Astrocyte (in vitro differentiated cells and primary cell): ENCODE measurements at regions not wholly inside any gene's neighbourhood (a gene's known extent, or its start where the extent isn't known, plus 50 kb on each side); places are given as distances from the start of the nearest gene placed in this dataset.

ENCODE experiments used
- EZH2 ChIP-seq: IDR thresholded peaks from 2 replicates; pipeline ENCODE4 v1.6.1; 2012; ENCODE audit warnings: mild to moderate bottlenecking, low read length, inconsistent platforms; ENCODE audit not compliant: insufficient read depth
- TF ChIP-seq, protein P1 (sequence below): IDR thresholded peaks from 2 replicates; pipeline ENCODE4 v1.5.1; 2011; ENCODE audit warnings: low read depth, mild to moderate bottlenecking, inconsistent platforms, low read length, moderate library complexity; ENCODE audit not compliant: insufficient read depth

DNA sequence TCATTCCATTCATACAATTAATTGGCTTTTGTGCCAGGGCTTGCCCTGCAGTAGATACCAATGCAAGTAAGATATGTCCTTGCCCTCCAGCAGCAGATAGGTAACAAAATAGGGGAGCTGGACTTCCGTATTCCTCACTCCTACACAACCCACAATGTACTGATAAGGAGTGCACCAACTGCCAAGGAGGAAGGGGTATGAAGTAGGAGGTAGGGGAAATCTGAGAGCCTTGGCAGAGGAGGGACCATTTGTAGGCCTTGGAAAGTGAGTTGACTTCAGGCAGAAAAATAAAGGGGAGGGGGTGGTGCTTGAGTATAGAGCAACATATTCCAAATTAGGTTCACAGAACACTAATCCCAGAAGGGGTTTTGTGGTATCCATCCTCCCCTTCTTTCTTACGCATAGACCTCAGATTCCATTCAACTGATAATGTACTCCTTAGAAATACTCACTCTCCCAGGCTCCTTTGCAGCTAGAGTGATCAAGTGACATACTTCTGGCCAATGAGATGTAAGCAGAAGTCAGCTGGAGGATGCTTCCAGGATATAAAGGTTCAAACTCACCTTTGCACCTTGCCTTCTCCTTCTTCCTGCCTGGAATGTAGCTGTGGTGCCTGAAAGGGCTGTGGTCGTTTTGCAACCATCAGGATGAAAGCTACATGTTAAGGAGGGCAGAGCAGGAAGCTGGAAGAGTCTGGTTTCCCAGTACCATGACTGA, 127.1 kb upstream of the SMAD3 start:
- TF ChIP-seq, protein P1, sequence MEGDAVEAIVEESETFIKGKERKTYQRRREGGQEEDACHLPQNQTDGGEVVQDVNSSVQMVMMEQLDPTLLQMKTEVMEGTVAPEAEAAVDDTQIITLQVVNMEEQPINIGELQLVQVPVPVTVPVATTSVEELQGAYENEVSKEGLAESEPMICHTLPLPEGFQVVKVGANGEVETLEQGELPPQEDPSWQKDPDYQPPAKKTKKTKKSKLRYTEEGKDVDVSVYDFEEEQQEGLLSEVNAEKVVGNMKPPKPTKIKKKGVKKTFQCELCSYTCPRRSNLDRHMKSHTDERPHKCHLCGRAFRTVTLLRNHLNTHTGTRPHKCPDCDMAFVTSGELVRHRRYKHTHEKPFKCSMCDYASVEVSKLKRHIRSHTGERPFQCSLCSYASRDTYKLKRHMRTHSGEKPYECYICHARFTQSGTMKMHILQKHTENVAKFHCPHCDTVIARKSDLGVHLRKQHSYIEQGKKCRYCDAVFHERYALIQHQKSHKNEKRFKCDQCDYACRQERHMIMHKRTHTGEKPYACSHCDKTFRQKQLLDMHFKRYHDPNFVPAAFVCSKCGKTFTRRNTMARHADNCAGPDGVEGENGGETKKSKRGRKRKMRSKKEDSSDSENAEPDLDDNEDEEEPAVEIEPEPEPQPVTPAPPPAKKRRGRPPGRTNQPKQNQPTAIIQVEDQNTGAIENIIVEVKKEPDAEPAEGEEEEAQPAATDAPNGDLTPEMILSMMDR = no peak
- no peak for TF ChIP-seq EZH2
